NCI-H1930 (cell line): ENCODE measurements at regions not wholly inside any gene's neighbourhood (a gene's known extent, or its start where the extent isn't known, plus 50 kb on each side); places are given as distances from the start of the nearest gene placed in this dataset.

Experiments used
- DNase-seq, 2 experiments: peaks; one replicate each; lab custom pipeline; 2025; lab: John Stamatoyannopoulos, UW

DNA sequence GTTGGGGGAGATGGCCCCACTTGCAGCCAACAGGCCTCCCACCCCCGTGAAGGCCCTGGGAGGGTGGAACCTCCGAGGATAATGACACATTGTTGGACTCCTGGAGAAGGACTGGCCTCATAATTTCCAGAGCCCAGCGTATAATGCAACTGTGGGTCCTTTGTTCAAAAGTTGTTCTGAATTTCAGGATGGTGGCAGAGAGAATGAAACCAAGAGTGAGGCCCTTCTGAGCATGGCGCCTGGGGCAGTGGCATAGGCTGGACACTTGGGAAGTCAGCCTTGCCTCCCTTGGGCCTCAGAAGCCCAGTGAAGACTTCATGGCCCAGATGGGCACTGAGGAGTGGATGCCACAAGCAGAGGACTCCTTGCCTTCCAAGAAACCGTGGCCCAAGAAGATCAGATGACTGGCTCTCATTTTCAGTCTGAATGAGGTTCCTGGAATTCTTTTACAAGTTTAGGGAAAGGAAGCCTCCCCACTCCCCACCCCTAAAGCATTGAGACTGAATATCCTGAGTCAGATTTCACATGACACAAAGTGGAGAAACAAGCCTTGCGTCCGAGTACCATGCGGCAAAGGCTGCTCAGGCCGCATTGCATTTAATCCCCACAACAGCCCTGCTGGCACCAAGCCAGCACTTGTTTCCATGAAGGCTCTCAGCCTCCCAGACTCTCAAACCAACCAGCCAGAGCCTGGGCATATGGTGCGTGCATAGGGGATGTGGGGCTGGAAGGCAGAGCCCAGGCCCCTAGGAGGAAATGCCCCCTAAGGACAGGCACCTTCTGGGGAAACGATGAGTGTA is 96.7 kb upstream of the SMIM23 start:
- DNase-seq = no peak

DNA sequence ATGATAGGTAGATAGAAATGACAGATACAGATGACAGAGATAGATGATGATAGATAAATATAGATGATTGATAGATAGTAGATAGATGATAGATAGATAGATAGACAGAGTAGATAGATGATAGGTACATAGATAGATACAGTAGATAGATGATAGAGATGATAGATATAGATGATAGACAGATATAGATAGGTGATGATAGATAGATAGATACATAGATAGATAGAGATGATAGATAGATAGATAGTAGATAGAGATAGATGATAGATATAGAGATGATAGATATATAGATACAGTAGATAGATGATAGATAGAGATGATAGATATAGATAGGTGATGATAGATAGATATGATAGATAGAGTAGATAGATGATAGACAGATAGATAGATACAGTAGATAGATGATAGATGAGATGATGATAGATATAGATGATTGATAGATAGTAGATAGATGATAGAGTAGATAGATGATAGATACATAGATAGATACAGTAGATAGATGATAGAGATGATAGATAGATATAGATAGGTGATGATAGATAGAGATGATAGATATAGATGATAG is 95.7 kb upstream of the SMIM23 start:
- DNase-seq = no peak

DNA sequence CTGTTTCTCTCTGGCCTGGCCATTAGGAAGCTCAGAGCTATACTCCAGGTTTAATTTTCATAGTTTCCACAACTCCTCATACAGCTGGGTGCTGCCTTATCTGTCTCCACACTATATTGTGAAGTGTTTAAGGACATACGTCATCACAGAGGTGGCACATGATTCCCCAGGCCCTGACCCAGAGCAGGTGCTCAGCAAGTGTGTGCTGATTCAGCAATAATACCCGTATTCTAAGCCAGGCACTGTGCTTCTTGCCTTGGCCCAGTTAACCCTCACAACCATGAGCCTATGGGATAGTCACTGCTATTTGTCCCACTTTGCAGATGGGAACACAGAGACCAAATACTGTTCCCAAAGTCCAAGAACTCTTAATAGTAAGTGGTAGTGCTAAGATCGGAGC is 93.5 kb upstream of the SMIM23 start:
- no peak for DNase-seq

DNA sequence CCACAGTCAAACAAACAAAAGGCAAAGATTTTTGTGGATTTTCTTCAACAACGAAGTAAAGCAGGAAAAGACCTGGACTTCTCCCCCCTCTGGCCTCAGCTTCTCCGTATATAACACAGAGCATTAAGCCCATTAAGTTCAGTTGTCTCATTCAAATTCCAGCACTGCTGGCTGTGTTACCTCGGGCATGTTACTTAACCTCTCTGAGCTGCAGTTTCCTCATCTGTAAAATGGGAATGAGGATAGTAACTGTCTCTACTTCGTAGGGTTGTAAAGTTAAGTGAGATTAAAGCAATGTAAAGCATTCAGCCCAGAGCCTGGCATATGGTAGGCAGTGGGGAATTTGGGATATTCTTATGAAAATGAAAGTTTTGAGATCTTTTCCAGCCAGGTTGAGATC is 92.7 kb upstream of the SMIM23 start:
- DNase-seq = no peak

DNA sequence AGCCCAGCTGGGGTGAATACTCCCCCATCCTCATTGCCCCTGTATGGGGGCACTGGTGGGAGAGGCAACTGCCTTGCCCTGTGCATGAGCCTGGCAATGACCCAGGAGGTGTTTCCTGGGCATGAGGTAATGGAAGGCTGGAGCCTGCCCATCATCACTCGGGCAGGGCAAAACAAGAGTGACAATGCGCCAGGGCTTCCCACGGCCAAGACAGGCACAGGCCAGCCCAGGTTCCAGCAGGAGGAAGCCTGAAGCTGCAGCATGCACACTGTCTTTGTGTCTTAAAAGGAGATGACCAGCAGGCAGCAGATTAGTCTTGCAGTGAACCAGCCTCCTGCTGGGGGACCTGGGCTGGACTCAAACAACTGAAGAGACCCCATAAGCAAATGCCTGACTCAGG is 92.2 kb upstream of the SMIM23 start:
- DNase-seq = no peak

DNA sequence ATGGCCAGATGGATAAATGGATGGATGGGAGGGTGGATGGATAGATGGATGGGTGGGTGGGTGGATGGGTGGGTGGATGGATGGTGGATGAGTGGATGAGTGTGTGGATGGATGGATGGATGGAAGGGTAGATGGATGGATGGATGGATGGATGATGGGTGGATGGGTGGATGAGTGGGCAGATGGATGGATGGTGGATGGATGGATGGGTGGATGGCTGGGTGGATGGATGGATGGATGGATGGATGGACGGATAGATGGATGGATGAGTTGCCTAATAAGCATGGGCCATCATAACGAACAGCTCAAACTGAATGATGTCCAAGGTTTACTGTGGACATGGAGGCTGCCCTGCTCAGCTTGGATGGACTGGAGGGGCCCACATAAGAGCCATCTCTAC is 89.8 kb upstream of the SMIM23 start:
- no peak for DNase-seq

DNA sequence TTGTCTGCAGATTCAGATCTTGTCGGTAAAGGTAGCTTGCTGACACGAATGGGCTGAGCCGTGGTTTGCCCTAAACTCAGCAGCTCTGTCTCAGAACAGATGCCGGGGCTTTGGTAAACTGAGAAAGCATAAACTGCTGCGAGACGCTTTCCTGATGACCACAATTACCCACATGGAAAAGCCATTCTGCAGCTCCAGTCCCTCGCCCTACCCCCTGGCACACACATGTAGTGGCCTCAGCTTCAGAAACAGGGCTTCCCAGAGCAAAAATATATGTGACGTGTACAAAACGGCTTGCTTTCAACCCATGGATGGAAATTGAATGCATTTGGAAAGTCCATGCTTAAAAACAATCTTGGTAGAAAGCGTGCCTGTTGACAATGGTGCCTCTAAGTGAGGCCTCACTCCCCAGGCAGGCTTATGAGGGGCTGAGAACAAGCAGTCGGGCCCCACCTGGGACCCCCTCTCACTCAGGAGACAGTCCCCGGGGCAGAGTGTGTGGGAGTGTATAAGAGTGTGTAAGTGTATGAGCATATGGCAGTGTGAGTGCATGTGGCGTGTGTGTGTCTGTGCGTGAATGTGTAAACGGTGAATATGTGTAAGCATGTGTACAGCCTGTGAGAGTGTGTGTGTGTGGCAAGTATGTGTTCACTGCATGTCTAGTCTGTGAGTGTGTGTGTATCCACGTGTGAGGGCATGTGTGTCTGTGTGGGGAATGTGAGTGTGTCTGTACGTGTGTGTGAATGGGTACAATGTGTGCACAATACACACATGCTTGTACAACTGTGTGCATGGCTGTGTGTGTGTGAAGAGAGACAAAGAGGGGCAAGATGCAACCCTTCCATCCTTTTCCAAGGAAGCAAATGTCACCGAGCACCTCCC is 88.2 kb upstream of the SMIM23 start:
- DNase-seq = no peak

DNA sequence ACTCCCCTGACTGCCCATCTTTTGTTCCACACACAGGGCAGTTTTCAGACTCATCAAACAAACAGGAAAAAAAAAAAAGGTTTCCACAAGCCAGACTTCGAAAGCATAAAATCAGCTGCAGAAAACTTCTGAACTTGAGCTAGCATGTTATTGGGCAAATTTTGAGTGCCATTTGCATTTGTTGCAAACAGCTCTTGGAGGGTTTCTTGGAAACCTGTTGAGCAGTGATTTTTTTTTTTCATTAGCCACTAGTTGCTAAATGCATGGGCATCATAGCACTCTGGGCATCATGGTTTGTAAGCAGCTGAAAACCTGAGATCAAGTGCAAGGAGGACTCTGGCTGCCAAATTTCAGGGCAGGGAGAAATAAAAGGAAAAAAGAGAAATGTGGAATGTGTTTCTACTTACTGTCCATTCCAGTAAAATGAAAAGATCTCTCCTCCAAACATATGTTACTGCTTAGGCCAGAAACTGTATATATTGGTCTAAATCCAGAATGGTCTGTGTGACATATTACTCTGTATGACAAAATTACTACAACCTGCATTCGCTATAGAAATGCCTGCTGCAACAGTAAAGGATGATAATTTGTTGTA is 85.2 kb upstream of the SMIM23 start:
- no peak for DNase-seq

DNA sequence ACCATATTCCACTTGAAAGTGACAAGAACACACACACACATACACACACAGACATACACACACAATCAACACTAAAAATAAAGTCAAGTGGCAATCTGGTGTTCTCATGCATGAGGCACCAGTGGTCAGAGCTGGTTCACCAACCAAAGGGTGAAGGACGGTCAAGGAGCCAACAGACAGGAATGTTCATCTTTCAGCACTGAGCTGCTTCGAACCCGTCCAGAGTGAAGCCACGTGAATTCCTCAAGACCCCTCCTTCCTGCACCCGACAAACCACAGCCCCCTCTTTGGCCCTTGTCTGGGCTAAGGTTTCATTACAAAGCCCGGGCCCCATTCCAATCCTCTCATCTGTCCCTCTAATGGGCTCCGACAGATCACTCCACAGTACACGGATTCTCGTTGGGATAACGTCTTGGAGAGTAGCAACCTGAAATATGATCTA is 84.5 kb upstream of the SMIM23 start:
- no peak for DNase-seq

DNA sequence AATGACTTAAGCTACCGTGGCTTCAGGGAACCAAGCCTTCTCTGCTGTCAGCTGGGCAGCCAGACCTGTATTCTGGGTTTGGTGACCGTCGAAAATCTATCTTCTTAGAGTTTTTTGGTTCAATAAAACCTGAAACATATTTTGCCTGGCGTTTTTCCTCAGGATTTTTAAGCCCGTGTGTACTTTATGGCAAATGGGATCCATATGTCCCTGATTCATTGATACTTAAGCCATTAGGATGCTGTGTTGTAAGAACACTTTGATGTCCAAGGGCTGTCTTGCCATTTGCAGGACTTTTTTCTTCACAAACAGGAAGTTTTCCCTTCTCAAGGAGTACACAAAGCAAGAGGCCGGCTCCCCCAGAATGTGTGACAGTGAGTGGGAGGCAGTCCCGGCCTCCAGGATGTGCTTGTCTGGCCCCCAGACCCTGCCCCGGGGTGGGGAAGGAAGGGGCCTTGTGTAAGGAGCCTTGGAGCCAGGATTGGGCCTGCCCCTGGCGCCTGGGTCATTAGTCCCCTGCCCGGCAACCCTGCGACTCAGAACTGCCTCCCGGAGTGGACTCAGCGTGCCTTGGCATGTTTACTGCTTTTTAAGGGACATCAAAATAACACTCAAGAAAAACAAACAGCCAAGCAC is 83.4 kb upstream of the SMIM23 start:
- no peak for DNase-seq

DNA sequence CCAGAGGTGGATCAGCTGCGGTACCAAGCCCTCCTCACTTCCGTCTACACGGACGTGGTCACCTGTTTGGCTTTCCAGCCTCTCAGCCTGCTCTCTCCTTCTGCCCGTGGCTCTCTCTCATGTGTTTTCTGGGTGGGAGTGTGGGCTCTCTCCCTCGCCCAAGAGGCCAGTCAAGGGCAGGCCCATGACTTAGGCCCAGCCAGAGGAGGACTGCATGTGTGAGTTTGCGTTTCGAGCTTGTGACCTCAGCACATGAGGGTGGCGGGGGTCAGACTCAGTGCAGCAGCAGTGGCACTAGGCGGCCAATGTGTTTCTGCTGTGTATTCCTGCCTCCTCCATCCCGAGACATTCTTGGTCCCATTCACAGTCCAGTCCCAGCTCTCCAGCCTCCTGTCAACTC is 82.5 kb upstream of the SMIM23 start:
- DNase-seq = no peak

DNA sequence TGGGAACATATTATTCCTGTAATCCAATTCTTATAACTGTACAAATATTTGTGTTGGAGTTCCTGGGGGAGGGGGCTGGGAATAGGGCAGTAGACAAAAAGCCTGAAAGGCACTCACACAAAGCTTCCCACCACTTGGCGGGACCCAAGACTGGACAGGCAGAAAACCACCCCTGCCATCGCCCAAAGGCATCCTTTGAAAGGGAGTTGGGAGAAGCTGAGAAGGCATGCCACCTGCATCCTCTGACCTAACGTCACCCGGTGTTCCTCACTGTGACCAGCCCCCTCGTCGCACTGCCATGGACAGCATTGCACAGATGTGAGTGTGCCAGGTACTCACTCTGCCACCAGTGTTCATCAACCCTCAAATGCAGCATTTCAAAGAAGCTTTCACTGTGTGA is 80.6 kb upstream of the SMIM23 start:
- DNase-seq = no peak

DNA sequence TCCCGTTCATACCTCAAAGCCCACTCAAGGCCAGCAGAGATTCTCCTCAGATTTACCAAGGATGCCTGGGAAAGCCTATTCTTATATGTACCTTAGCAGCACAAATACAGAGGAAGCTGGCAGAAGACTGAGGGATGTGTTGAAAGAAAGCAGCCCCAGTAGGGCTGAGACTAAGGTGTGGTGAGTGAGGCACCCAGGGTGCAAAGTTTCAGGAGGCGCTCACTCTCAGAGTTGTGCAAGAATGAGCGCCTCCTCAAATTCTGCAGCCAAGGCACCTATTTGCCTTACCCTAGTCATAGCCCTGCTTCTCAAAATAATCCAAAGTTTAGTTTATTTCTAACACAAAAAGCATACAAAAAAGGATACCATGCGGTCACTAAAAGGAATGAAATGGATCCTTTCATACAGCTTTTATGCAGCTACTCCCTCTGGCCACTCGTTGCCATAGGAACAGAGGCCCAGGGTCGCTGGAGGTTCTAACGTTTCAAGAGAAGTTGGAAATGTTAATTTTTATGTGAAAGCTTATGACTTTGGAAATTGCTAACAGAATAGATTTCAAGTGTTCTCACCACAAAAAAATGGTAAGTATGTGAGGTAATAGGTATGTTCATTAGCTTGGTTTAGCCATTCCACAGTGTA is 79.7 kb upstream of the SMIM23 start:
- DNase-seq = no peak

DNA sequence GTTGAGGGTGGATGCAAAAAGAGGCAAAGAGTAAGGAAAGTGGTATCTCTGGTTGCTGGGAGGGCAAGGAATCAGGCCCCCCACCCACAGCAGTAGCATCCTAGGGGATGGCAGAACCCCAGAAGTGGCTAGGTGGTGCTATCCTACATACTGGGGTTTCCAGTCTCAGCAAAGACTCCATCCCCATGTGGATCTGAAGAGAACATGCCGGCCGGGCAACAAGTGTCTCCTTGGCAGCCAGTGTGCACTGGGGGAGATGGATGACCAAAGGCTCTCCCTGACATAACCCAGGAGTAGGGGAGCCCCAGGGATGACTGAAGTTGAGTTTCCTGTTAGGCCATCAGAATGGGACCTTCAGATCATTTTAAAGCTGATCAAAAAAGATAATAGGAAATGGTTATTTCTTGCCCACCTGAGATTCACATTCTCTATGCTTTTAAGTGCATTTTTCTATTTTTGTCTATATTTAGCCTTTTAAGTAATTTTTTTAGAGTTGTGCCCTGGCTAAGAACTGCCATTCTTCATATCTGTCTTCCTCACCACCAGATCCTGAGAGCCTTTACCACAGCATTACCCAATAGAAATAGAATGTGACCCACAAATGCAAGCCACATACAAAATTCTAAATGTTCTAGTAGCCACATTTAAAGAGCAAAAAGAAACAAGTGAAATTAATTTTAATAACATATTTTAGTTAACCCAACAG is 78.7 kb upstream of the SMIM23 start:
- DNase-seq = no peak

DNA sequence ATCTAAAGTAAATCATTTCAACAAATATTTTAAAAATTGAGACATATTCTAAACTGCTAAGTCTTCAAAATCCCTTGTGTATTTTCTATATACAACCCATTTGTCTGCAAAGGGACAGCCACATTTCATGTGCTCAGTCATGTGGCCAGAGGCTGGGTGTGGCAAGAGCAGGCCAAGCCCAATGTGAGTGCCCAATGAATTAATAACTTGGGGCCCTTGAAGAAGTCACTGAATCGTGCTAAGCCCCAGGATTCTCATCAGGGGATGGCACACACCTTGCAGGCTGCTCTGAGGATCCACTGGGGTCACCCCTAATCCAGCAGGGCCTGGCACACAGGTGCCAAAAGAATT is 78.2 kb upstream of the SMIM23 start:
- DNase-seq = no peak

DNA sequence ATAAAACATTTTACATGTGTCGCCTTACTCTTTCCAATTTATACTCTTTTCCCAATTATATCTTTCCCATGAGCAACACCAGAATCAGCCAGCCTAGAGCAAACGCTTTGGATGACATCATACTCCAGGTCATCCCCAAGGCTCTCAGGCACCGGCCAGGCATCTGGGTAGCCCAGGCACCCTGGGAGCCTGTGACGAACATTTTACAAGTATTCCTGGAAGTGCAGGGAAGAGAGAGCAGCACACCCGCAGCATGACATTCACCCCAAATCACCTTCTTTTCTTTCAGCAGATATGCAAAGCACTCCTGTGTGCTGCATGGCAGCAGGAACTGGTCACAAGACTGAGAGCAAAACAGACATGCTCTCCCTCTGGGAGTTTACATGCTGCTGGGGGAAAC is 75.7 kb upstream of the SMIM23 start:
- DNase-seq = no peak

DNA sequence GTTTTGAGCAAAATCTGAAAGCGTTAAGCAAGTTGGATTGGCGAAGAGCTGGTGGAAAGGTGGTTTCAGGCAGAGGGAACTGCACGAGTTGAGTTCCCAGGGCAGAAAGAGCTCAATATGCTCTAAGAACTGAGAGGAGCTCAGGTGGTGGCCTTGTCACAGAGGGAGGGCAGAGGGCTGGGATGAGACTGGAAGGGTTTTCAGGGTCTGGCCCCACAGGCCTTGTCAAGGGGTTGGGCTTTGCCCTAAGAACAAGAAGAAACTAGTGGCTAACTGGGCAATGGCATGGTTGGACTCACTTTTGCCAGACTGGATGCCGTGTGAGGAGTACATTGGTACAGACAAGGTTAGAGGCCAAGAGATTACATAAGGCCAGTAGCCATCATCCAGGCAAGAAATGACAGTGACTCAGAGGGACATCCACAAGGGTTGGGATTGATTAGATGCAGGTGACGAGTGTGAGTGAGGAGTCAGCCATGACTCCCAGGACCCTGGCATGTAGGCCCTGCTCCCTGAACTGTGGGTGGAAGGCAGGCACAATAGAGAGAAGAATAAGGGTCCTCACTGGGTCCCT is 75.1 kb upstream of the SMIM23 start:
- DNase-seq = no peak

DNA sequence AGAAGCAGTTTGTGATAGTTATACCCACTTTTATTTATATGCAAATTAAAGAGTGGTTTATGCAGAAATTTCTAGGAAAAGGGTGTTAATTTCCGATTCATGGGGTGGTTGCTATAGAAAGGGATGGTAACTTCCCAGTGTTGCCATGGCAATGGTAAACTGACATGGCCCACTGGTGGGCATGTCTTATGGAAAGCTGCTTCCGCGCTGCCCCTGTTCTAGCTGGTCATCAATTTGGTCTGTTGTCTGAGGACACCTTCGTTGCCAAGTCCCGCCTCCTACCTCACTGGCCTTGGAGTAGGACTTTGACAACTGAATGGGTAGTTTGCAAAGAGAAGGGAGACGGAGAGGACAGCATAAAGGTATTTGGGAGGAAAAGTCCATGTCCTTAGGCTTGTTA is 74.0 kb upstream of the SMIM23 start:
- DNase-seq = no peak

DNA sequence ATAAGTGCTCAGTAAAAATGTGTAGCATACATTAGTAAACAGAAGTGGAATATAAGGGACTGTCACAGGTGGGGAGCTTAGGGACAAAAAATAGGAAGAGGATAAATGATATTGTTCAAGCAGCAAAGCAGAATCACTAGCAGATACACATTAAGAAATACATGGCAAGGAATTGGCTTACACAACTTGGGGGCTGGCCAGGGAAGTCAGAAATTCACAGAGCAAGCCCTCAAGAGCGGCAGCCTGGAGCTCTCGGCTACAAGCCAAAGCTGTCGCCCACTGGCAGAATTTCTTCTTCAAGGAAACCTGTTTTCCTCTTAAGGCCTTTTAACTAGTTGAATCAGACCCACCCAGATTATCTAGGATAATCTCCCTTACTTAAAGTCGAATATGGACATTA is 73.0 kb upstream of the SMIM23 start:
- DNase-seq = no peak

DNA sequence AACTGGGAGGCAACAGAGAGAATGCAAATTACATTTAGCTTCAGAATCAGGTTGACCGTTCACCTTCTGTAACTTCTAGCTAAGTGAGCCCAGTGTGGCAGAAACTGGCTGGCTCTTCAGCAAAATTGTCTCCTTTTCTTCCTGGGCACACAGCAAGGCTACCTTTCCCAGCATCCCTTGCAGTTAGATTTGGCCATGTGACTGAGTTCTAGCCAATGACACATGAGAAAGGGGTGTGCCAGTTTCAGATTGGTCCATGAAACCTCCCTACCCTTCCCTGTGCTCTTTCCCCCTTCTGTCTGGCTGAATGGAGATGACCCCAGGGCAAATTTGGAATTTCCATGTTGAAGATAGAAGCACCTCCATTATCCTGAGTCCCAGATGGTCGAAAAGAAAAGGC is 72.5 kb upstream of the SMIM23 start:
- DNase-seq = no peak

DNA sequence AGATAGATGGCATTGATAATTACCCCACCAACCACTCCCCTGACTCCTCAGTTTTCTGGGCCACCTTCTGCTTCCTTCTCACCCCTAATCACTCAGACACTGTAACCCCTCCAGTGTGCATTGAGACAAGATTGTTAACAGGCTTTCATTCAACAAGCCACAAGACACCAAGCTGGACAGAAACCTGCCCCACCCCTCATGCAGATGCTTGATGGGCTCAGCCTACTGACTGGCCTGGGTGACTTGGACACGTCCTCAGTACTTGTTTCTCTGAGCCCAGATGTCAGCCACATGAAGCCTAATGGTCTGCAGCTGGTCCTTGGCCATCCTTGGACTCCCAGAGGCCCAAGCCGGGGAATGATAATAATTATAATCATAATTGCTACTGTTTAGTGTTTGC is 71.4 kb upstream of the SMIM23 start:
- DNase-seq = no peak
